Caco-2 (cell line): ENCODE measurements at regions not wholly inside any gene's neighbourhood (a gene's known extent, or its start where the extent isn't known, plus 50 kb on each side); places are given as distances from the start of the nearest gene placed in this dataset.
"Not testable (repeated sequence)": the region's sequence is repeated elsewhere in the genome, so short reads cannot be mapped to it uniquely, and the experiment has no call there.

Source experiments
- BruUV-seq: library from RNA; stranded (reverse); fragments of 400-500 nt; replicated peaks from 2 replicates; lab custom pipeline; 2021; lab: Mats Ljungman, UMichigan
- CTCF ChIA-PET: fragments of 300-600 bp; sonication (Branson Sonifier 250); formaldehyde crosslinking; loops from one replicate; lab custom pipeline; 2022; ENCODE audit warnings: antibody characterized with exemption; lab: Charles Lee
- POLR2A ChIA-PET: fragments of 300-600 bp; sonication (Branson Sonifier 250); formaldehyde crosslinking; loops from one replicate; lab custom pipeline; 2022; ENCODE audit warnings: antibody characterized with exemption; lab: Charles Lee
- DNase-seq, 2 experiments: peaks; one replicate each; pipeline versions ENCODE4 v3.0.0 to v3.0.0-alpha.2; 2020 to 2022
- H3K27me3 ChIP-seq: replicated peaks from 2 replicates; pipeline ENCODE4 v1.6.0; 2011; ENCODE audit warnings: low read length; ENCODE audit not compliant: control insufficient read depth, insufficient read depth
- H3K36me3 ChIP-seq: 2 replicates; pipeline ENCODE4 v1.5.1; 2011; ENCODE audit warnings: low read length; ENCODE audit not compliant: control insufficient read depth, insufficient read depth
- H3K4me1 ChIP-seq: fragments of 250-450 bp; sonication (Bioruptor Pico); 2 replicates; pipeline ENCODE4 v1.5.1; 2020; ENCODE audit warnings: mild to moderate bottlenecking
- H3K4me3 ChIP-seq: 2 replicates; pipeline ENCODE4 v1.5.1; 2011; ENCODE audit warnings: low read depth, mild to moderate bottlenecking, control low read depth, low read length
- H3K9me3 ChIP-seq: fragments of 250-450 bp; sonication (Bioruptor Pico); 2 replicates; pipeline ENCODE4 v1.5.1; 2020; ENCODE audit warnings: mild to moderate bottlenecking, moderate library complexity
- H3K27ac Mint-ChIP-seq: one replicate; pipeline ENCODE4 v1.8.0; 2022; ENCODE audit warnings: mixed read lengths; ENCODE audit not compliant: unreplicated experiment
- H3K27me3 Mint-ChIP-seq: one replicate; pipeline ENCODE4 v1.8.0; 2022; ENCODE audit warnings: mixed read lengths; ENCODE audit not compliant: insufficient read depth, unreplicated experiment
- H3K36me3 Mint-ChIP-seq: one replicate; pipeline ENCODE4 v1.8.0; 2022; ENCODE audit warnings: mild to moderate bottlenecking, mixed read lengths; ENCODE audit not compliant: insufficient read depth, unreplicated experiment
- H3K4me1 Mint-ChIP-seq: one replicate; pipeline ENCODE4 v1.8.0; 2022; ENCODE audit warnings: low read depth, mixed read lengths; ENCODE audit not compliant: unreplicated experiment
- H3K4me3 Mint-ChIP-seq: one replicate; pipeline ENCODE4 v1.8.0; 2022; ENCODE audit warnings: mild to moderate bottlenecking, moderate library complexity, mixed read lengths; ENCODE audit not compliant: unreplicated experiment
- H3K9me3 Mint-ChIP-seq: one replicate; pipeline ENCODE4 v1.8.0; 2022; ENCODE audit warnings: mixed read lengths; ENCODE audit not compliant: unreplicated experiment
- intact Hi-C: fragments of 100-400 bp; cut with micrococcal nuclease; formaldehyde crosslinking; loops from one replicate; pipeline ENCODE4 v1.10.0; 2022; ENCODE audit not compliant: unreplicated experiment
- TF ChIP-seq, protein P1 (sequence below), 2 experiments: fragments of 200-600 bp in 1 of 2; IDR thresholded peaks; 1 replicate in 1 of 2; 2 replicates in 1 of 2; pipeline versions ENCODE4 v1.5.1 to v1.8.0; 2011 to 2022; ENCODE audit warnings: antibody characterized with exemption in 1 of 2, control low read depth in 1 of 2, inconsistent platforms in 1 of 2, low read depth in 1 of 2, low read length in 1 of 2, mild to moderate bottlenecking in 1 of 2, moderate library complexity in 1 of 2; ENCODE audit not compliant: insufficient read depth in 1 of 2, severe bottlenecking in 1 of 2, unreplicated experiment in 1 of 2

DNA sequence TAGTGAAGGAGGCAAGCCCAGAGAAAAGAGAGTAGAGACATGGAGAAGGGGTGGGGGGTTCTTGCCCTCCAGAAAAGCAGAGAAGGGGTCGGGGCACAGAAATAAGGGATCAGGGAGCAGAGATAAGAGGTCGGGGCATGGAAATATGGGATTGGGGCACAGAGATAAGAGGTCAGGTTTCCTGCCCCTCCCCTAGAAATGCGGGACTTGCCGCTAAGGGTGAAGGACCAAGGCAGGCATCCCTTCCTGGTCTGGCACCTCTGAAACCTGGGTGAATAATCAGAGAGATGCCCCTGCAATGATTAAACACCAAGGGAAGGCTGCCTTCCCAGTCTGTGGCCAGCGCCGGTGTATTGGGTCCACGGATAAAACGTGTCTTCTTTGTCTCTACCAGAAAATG is 584.5 kb upstream of the MDGA2 start:
- H3K27me3 Mint-ChIP-seq, POLR2A ChIA-PET, H3K4me1 ChIP-seq, H3K4me3 ChIP-seq, H3K4me3 Mint-ChIP-seq, H3K36me3 Mint-ChIP-seq, BruUV-seq, H3K9me3 ChIP-seq, H3K36me3 ChIP-seq, DNase-seq, CTCF ChIA-PET, H3K27me3 ChIP-seq, H3K9me3 Mint-ChIP-seq, intact Hi-C loops, H3K4me1 Mint-ChIP-seq, H3K27ac Mint-ChIP-seq: not testable (repeated sequence)

DNA sequence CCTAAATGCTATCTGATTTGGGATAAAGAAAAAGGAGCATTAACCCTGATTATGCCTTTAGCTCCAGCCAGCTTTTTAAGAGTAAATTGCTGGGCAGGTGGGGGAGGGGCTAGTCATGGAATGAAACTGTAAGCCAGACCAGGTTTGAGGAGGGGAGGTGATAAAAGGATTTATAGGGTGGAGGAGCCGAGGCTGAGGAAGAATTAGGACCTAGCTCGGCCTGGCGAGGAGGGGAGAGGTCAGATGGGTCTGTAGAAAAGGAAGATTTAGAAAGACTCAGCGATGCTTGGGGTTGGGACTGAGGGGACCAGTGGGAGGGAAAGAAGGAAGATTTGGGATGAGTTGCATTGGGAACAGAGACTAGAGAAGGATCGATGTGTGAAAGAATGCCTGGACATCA is 583.8 kb upstream of the MDGA2 start:
- H3K9me3 ChIP-seq, POLR2A ChIA-PET, H3K4me1 Mint-ChIP-seq, H3K4me1 ChIP-seq, H3K27ac Mint-ChIP-seq, H3K9me3 Mint-ChIP-seq, H3K27me3 Mint-ChIP-seq, H3K4me3 Mint-ChIP-seq, BruUV-seq, CTCF ChIA-PET, intact Hi-C loops, H3K27me3 ChIP-seq, H3K36me3 Mint-ChIP-seq, DNase-seq, H3K4me3 ChIP-seq, H3K36me3 ChIP-seq: not testable (repeated sequence)

DNA sequence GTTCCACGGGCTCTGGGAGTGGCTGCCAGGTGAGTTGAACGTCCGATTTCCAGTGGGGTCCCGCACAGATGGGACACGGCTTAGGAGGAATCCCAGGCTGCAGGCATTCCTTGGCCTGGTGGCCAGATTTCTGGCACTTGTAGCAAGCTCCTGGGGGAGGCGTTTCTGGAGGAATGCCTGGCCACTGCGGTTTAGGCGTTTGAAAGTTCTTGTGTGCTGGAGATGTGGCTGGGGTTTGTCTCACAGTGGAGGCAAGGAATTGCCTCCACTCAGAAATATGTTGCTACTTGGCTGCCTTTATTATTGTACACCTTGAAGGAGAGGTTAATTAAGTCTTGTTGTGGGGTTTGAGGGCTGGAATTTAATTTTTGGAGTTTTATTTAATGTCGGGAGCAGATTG is 583.3 kb upstream of the MDGA2 start:
- H3K36me3 ChIP-seq, H3K4me3 ChIP-seq, intact Hi-C loops, POLR2A ChIA-PET, H3K27me3 ChIP-seq, H3K4me1 Mint-ChIP-seq, H3K9me3 ChIP-seq, DNase-seq, BruUV-seq, CTCF ChIA-PET, H3K4me1 ChIP-seq, H3K36me3 Mint-ChIP-seq, H3K9me3 Mint-ChIP-seq, H3K4me3 Mint-ChIP-seq, H3K27ac Mint-ChIP-seq, H3K27me3 Mint-ChIP-seq: not testable (repeated sequence)

DNA sequence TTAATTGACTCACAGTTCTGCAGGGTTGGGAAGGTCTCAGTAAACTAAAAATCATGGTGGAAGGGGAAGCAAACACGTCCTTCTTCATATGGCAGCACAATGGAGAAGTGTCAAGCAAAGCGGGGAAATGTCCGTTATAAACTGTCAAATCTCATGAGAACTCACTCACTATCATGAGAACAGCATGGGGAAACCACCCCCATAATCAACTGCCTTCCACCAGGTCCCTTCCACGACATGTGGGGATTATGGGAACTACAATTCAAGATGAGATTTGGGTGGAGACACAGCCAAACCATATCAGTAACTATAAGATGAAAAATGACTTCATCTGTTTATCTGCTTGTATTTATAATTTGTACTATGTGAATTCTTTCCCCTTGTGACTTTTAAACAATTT is 577.6 kb upstream of the MDGA2 start:
- Histone ChIP-seq H3K4me1 (no peaks in the 10 kb centered on the region), H3K4me3 (no peak overlapping the region), H3K36me3 (no peaks in the 10 kb centered on the region), H3K27me3 (no peaks in the 10 kb centered on the region), H3K9me3 (no peaks in the 10 kb centered on the region)
- ChIA-PET CTCF (no interaction called here), POLR2A (no interaction called here)
- Mint-ChIP-seq H3K4me3 (no peak overlapping the region), H3K4me1 (no peaks in the 10 kb centered on the region), H3K36me3 (no peaks in the 10 kb centered on the region), H3K27me3 (no peaks in the 10 kb centered on the region), H3K9me3 (no peaks in the 10 kb centered on the region), H3K27ac (no peak overlapping the region)
- no TSS peak for BruUV-seq
- DNase-seq: no peak
- intact Hi-C loops: no loop called here
- TF ChIP-seq, protein P1, sequence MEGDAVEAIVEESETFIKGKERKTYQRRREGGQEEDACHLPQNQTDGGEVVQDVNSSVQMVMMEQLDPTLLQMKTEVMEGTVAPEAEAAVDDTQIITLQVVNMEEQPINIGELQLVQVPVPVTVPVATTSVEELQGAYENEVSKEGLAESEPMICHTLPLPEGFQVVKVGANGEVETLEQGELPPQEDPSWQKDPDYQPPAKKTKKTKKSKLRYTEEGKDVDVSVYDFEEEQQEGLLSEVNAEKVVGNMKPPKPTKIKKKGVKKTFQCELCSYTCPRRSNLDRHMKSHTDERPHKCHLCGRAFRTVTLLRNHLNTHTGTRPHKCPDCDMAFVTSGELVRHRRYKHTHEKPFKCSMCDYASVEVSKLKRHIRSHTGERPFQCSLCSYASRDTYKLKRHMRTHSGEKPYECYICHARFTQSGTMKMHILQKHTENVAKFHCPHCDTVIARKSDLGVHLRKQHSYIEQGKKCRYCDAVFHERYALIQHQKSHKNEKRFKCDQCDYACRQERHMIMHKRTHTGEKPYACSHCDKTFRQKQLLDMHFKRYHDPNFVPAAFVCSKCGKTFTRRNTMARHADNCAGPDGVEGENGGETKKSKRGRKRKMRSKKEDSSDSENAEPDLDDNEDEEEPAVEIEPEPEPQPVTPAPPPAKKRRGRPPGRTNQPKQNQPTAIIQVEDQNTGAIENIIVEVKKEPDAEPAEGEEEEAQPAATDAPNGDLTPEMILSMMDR (IDR thresholded peaks at IDR 0.05; ENCODE audit: insufficient read depth in 1 of 2, low read depth in 1 of 2, low read length in 1 of 2, severe bottlenecking in 1 of 2, unreplicated experiment in 1 of 2): no peak
